Karpas-422 (cell line): ENCODE measurements at regions not wholly inside any gene's neighbourhood (a gene's known extent, or its start where the extent isn't known, plus 50 kb on each side); places are given as distances from the start of the nearest gene placed in this dataset.

Experiments used
- DNase-seq: peaks from one replicate; pipeline ENCODE4 v3.0.0-alpha.2; 2015
- H2AFZ ChIP-seq: fragments of 200-600 bp; sonication (generic); 2 replicates; pipeline ENCODE4 v1.6.1; 2014; ENCODE audit warnings: antibody characterized with exemption, low read length, mixed read lengths
- H3K27ac ChIP-seq: fragments of 200-600 bp; sonication (generic); 2 replicates; pipeline ENCODE4 v1.5.1; 2014; ENCODE audit warnings: mild to moderate bottlenecking, low read length, moderate library complexity
- H3K27me3 ChIP-seq: fragments of 200-600 bp; sonication (generic); 2 replicates; pipeline ENCODE4 v1.6.1; 2014; ENCODE audit warnings: low read length, mixed read lengths
- H3K36me3 ChIP-seq: fragments of 200-600 bp; sonication (generic); 2 replicates; pipeline ENCODE4 v1.6.1; 2014; ENCODE audit warnings: low read length, mixed read lengths; ENCODE audit not compliant: insufficient read depth
- H3K4me1 ChIP-seq: fragments of 200-600 bp; sonication (generic); 2 replicates; pipeline ENCODE4 v1.6.1; 2014; ENCODE audit warnings: mild to moderate bottlenecking, low read length, mixed read lengths
- H3K4me2 ChIP-seq: fragments of 200-600 bp; sonication (generic); 2 replicates; pipeline ENCODE4 v1.6.1; 2014; ENCODE audit warnings: low read length, low read depth, mild to moderate bottlenecking; ENCODE audit not compliant: poor library complexity, severe bottlenecking
- H3K4me3 ChIP-seq: fragments of 200-600 bp; sonication (generic); 2 replicates; pipeline ENCODE4 v1.5.1; 2014; ENCODE audit warnings: mild to moderate bottlenecking, antibody characterized with exemption, low read length, mixed read lengths
- H3K79me2 ChIP-seq: fragments of 200-600 bp; sonication (generic); 2 replicates; pipeline ENCODE4 v1.6.1; 2014; ENCODE audit warnings: mild to moderate bottlenecking, low read length, mixed read lengths
- H3K9ac ChIP-seq: fragments of 200-600 bp; sonication (generic); 2 replicates; pipeline ENCODE4 v1.6.0; 2014; ENCODE audit warnings: low read length
- H3K9me2 ChIP-seq: fragments of 200-600 bp; sonication (generic), shearing (Covaris generic); replicated peaks from 2 replicates; pipeline ENCODE4 v1.6.0; 2014; ENCODE audit warnings: mild to moderate bottlenecking, low read length, moderate library complexity; ENCODE audit not compliant: insufficient read depth
- H3K9me3 ChIP-seq: fragments of 300-700, 200-600 bp; sonication (generic); 2 replicates; pipeline ENCODE4 v1.6.1; 2014; ENCODE audit warnings: low read length, mixed read lengths
- H4K20me1 ChIP-seq: fragments of 200-600 bp; sonication (generic); 2 replicates; pipeline ENCODE4 v1.6.1; 2014; ENCODE audit warnings: mild to moderate bottlenecking, antibody characterized with exemption, low read length, low read depth; ENCODE audit not compliant: insufficient read depth

GRCh38 chr1:93815366-93816110 lies 63.5 kb downstream of the DNTTIP2 start:
- Histone ChIP-seq H3K4me1 (peaks cover 5% of the 10 kb centered on the region; the same call in 1 of the 2 replicates), H3K27ac (no peak overlapping the region), H3K9ac (no peak overlapping the region), H3K4me2 (no peak overlapping the region), H3K9me2 (no peaks in the 10 kb centered on the region), H3K9me3 (no peaks in the 10 kb centered on the region), H3K36me3 (no peaks in the 10 kb centered on the region), H2AFZ (no peak overlapping the region), H3K79me2 (no peaks in the 10 kb centered on the region), H3K27me3 (no peaks in the 10 kb centered on the region), H4K20me1 (no peaks in the 10 kb centered on the region), H3K4me3 (no peak overlapping the region)
- DNase-seq: no peak

- Histone ChIP-seq H3K4me3 (no peak overlapping the region), H3K27ac (no peak overlapping the region), H3K9me2 (no peaks in the 10 kb centered on the region), H3K9ac (no peak overlapping the region), H3K36me3 (no peaks in the 10 kb centered on the region), H3K79me2 (no peaks in the 10 kb centered on the region), H3K4me2 (no peak overlapping the region), H3K4me1 (peaks cover 5% of the 10 kb centered on the region; the same call in 1 of the 2 replicates), H2AFZ (no peak overlapping the region), H3K27me3 (no peaks in the 10 kb centered on the region), H3K9me3 (no peaks in the 10 kb centered on the region), H4K20me1 (no peaks in the 10 kb centered on the region)
- no peak for DNase-seq
Measured at GRCh38 chr1:93814795-93815340, 64.1 kb downstream of the DNTTIP2 start.

- peaks cover 5% of the 10 kb centered on the region; the same call in 1 of the 2 replicates for H3K4me1 ChIP-seq
- H3K79me2 ChIP-seq: no peaks in the 10 kb centered on the region
- H3K9ac ChIP-seq: no peak overlapping the region
- H3K4me3 ChIP-seq: no peak overlapping the region
- no peak overlapping the region for H3K4me2 ChIP-seq
- H3K36me3 ChIP-seq: no peaks in the 10 kb centered on the region
- H4K20me1 ChIP-seq: no peaks in the 10 kb centered on the region
- H3K9me3 ChIP-seq: no peaks in the 10 kb centered on the region
- no peak overlapping the region for H3K27ac ChIP-seq
- no peak overlapping the region for H2AFZ ChIP-seq
- no peaks in the 10 kb centered on the region for H3K27me3 ChIP-seq
- peak; percentile 87 for DNase-seq
- no peaks in the 10 kb centered on the region for H3K9me2 ChIP-seq
Measured at GRCh38 chr1:93814059-93814794, 64.8 kb downstream of the DNTTIP2 start.

GRCh38 chr1:93813076-93813475 lies 65.9 kb downstream of the DNTTIP2 start:
- Histone ChIP-seq H3K27ac (no peak overlapping the region), H3K9ac (no peak overlapping the region), H3K36me3 (no peaks in the 10 kb centered on the region), H3K9me2 (no peaks in the 10 kb centered on the region), H3K27me3 (no peaks in the 10 kb centered on the region), H3K4me2 (no peak overlapping the region), H3K79me2 (no peaks in the 10 kb centered on the region), H3K4me1 (peaks cover 5% of the 10 kb centered on the region; the same call in 1 of the 2 replicates), H3K9me3 (no peaks in the 10 kb centered on the region), H4K20me1 (no peaks in the 10 kb centered on the region), H2AFZ (no peak overlapping the region), H3K4me3 (no peak overlapping the region)
- no peak for DNase-seq

- Histone ChIP-seq H3K4me2 (no peak overlapping the region), H3K27me3 (no peaks in the 10 kb centered on the region)
Measured at GRCh38 chr1:93811326-93812065, 67.5 kb downstream of the DNTTIP2 start.

GRCh38 chr1:93810316-93810715 lies 68.7 kb downstream of the DNTTIP2 start:
- Histone ChIP-seq H2AFZ (no peak overlapping the region), H3K9me2 (no peaks in the 10 kb centered on the region), H3K4me2 (no peak overlapping the region), H3K4me3 (no peak overlapping the region), H3K27ac (no peak overlapping the region), H3K4me1 (peaks cover 5% of the 10 kb centered on the region; the same call in 1 of the 2 replicates), H3K9me3 (no peaks in the 10 kb centered on the region), H3K79me2 (no peaks in the 10 kb centered on the region), H3K9ac (no peak overlapping the region), H4K20me1 (no peaks in the 10 kb centered on the region), H3K27me3 (no peaks in the 10 kb centered on the region), H3K36me3 (no peaks in the 10 kb centered on the region)
- DNase-seq: no peak

More at GRCh38 chr1:93811326-93812065, 67.5 kb downstream of the DNTTIP2 start:
- Histone ChIP-seq H4K20me1 (no peaks in the 10 kb centered on the region), H3K4me3 (no peak overlapping the region), H3K9me3 (no peaks in the 10 kb centered on the region), H3K79me2 (no peaks in the 10 kb centered on the region), H3K9ac (no peak overlapping the region), H3K9me2 (no peaks in the 10 kb centered on the region), H3K27ac (no peak overlapping the region), H2AFZ (no peak overlapping the region), H3K4me1 (peaks cover 5% of the 10 kb centered on the region; the same call in 1 of the 2 replicates), H3K36me3 (no peaks in the 10 kb centered on the region)
- no peak for DNase-seq

GRCh38 chr1:93808871-93809270 lies 70.1 kb downstream of the DNTTIP2 start:
- no peaks in the 10 kb centered on the region for H3K9me3 ChIP-seq
- H3K4me2 ChIP-seq: no peak overlapping the region
- DNase-seq: no peak
- H2AFZ ChIP-seq: no peak overlapping the region
- H3K4me1 ChIP-seq: no peaks in the 10 kb centered on the region
- no peak overlapping the region for H3K9ac ChIP-seq
- no peaks in the 10 kb centered on the region for H3K36me3 ChIP-seq
- no peaks in the 10 kb centered on the region for H3K79me2 ChIP-seq
- no peaks in the 10 kb centered on the region for H4K20me1 ChIP-seq
- H3K27ac ChIP-seq: no peak overlapping the region
- H3K27me3 ChIP-seq: no peaks in the 10 kb centered on the region
- no peaks in the 10 kb centered on the region for H3K9me2 ChIP-seq
- no peak overlapping the region for H3K4me3 ChIP-seq
